Stimulated activated CD4-positive, alpha-beta T cell treated with anti-CD3 and anti-CD28 coated beads, Interleukin-15, amount 100 ng/mL, for 24 hours (primary cell): ENCODE measurements at regions not wholly inside any gene's neighbourhood (a gene's known extent, or its start where the extent isn't known, plus 50 kb on each side); places are given as distances from the start of the nearest gene placed in this dataset.
"Not testable (repeated sequence)": the region's sequence is repeated elsewhere in the genome, so short reads cannot be mapped to it uniquely, and the experiment has no call there.

ENCODE experiments used
- DNase-seq: peaks from one replicate; pipeline ENCODE4 v3.0.0-alpha.2; 2020

- no peak for DNase-seq
These were observed 259.1 kb upstream of the PLET1 start for GRCh38 chr11:112519751-112520150.

GRCh38 chr11:112520354-112520753 lies 259.7 kb upstream of the PLET1 start:
- no peak for DNase-seq

GRCh38 chr11:112522536-112522935 lies 261.9 kb upstream of the PLET1 start:
- DNase-seq, result no peak

- no peak for DNase-seq
These were observed 262.4 kb upstream of the PLET1 start for GRCh38 chr11:112523031-112523430.

GRCh38 chr11:112523477-112523876 lies 262.8 kb upstream of the PLET1 start:
- no peak for DNase-seq

- no peak for DNase-seq
These were observed 263.3 kb upstream of the PLET1 start for GRCh38 chr11:112523951-112524350.

GRCh38 chr11:112524798-112525197 lies 264.1 kb upstream of the PLET1 start:
- DNase-seq, result no peak

- DNase-seq, result peak; percentile 23
These were observed 264.6 kb upstream of the PLET1 start for GRCh38 chr11:112525270-112525669.

- no peak for DNase-seq
These were observed 265.4 kb upstream of the PLET1 start for GRCh38 chr11:112525844-112526590.

- peak; percentile 27 for DNase-seq
These were observed 266.2 kb upstream of the PLET1 start for GRCh38 chr11:112526699-112527416.

- no peak for DNase-seq
These were observed 268.4 kb upstream of the PLET1 start for GRCh38 chr11:112529071-112529470.

GRCh38 chr11:112532506-112532905 lies 271.8 kb upstream of the PLET1 start:
- no peak for DNase-seq

GRCh38 chr11:112533682-112534081 lies 273.0 kb upstream of the PLET1 start:
- DNase-seq, result no peak

- no peak for DNase-seq
These were observed 273.5 kb upstream of the PLET1 start for GRCh38 chr11:112534208-112534607.

- no peak for DNase-seq
These were observed 276.4 kb upstream of the PLET1 start for GRCh38 chr11:112537026-112537425.

GRCh38 chr11:112537846-112538330 lies 277.2 kb upstream of the PLET1 start:
- no peak for DNase-seq

- no peak for DNase-seq
These were observed 278.0 kb upstream of the PLET1 start for GRCh38 chr11:112538534-112539280.

GRCh38 chr11:112539281-112539555 lies 278.6 kb upstream of the PLET1 start:
- DNase-seq, result not testable (repeated sequence)

GRCh38 chr11:112539741-112540140 lies 279.1 kb upstream of the PLET1 start:
- peak; percentile 16 for DNase-seq

GRCh38 chr11:112540261-112540660 lies 279.6 kb upstream of the PLET1 start:
- DNase-seq, result no peak

- no peak for DNase-seq
These were observed 280.7 kb upstream of the PLET1 start for GRCh38 chr11:112541140-112542046.

- DNase-seq, result no peak
These were observed 281.8 kb upstream of the PLET1 start for GRCh38 chr11:112542479-112542878.

- no peak for DNase-seq
These were observed 282.7 kb upstream of the PLET1 start for GRCh38 chr11:112543390-112543789.
